ENCODE measurements at regions not wholly inside any gene's neighbourhood (a gene's known extent, or its start where the extent isn't known, plus 50 kb on each side); places are given as distances from the start of the nearest gene placed in this dataset.

DNA sequence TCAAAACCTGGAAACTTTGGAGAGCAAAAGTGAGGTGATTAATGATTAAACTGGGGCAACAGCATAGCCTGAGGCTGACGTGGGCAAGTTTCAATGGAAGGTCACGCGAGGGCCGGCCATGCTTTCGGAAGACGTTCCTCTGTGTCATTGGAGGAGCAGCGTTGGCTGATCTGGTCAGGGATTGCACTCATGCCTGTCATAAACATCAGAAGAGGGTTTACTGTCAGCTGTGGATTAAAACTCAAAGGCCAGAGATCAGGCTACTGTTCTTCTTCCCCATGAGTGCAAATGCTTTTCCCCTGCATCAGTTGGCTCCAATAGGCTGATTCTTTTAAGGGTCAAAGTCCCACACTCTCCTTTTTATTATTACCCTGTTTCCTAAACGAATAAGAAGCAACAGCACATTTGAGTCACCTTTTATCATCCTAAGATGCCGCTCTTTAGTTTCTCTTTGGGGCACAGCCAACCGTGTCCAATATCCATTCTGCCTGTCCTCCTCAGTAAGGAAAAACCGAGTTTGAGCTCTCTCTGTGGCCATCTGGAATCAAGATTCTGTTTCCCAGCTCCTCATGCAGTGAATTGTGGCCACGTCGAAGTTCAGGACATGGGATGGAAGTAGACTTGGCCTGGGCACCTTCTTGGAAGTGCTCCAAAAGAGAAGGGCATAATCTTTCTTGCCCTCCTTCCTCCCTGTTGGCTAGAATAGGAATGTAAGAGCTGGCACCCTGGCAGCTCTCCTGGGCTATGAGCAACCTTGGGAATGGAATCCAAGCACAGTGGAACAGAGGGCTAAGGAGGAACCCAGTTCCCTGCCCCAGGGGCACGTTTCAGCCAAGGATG, 62.5 kb upstream of the INSIG1 start (continued):
- TF ChIP-seq, protein P1, sequence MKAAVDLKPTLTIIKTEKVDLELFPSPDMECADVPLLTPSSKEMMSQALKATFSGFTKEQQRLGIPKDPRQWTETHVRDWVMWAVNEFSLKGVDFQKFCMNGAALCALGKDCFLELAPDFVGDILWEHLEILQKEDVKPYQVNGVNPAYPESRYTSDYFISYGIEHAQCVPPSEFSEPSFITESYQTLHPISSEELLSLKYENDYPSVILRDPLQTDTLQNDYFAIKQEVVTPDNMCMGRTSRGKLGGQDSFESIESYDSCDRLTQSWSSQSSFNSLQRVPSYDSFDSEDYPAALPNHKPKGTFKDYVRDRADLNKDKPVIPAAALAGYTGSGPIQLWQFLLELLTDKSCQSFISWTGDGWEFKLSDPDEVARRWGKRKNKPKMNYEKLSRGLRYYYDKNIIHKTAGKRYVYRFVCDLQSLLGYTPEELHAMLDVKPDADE (IDR thresholded peaks at IDR 0.05), result no peak
- TF ChIP-seq POLR2AphosphoS5 (IDR thresholded peaks at IDR 0.05; ENCODE audit: low read depth) (no peak), STAT1 (IDR thresholded peaks at IDR 0.05; ENCODE audit: unreplicated experiment) (no peak), ZNF114 (CRISPR knock-in tag; IDR thresholded peaks at IDR 0.05) (no peak), ZNF331 (CRISPR knock-in tag; IDR thresholded peaks at IDR 0.05; ENCODE audit: low read depth) (no peak), CREB1 (CRISPR knock-in tag; IDR thresholded peaks at IDR 0.05; ENCODE audit: low read depth) (no peak)
- TF ChIP-seq, protein P2, sequence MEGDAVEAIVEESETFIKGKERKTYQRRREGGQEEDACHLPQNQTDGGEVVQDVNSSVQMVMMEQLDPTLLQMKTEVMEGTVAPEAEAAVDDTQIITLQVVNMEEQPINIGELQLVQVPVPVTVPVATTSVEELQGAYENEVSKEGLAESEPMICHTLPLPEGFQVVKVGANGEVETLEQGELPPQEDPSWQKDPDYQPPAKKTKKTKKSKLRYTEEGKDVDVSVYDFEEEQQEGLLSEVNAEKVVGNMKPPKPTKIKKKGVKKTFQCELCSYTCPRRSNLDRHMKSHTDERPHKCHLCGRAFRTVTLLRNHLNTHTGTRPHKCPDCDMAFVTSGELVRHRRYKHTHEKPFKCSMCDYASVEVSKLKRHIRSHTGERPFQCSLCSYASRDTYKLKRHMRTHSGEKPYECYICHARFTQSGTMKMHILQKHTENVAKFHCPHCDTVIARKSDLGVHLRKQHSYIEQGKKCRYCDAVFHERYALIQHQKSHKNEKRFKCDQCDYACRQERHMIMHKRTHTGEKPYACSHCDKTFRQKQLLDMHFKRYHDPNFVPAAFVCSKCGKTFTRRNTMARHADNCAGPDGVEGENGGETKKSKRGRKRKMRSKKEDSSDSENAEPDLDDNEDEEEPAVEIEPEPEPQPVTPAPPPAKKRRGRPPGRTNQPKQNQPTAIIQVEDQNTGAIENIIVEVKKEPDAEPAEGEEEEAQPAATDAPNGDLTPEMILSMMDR (conservative IDR thresholded peaks at IDR 0.05; ENCODE audit: low read depth in 2 of 2), result no peak
- TF ChIP-seq, protein P3, sequence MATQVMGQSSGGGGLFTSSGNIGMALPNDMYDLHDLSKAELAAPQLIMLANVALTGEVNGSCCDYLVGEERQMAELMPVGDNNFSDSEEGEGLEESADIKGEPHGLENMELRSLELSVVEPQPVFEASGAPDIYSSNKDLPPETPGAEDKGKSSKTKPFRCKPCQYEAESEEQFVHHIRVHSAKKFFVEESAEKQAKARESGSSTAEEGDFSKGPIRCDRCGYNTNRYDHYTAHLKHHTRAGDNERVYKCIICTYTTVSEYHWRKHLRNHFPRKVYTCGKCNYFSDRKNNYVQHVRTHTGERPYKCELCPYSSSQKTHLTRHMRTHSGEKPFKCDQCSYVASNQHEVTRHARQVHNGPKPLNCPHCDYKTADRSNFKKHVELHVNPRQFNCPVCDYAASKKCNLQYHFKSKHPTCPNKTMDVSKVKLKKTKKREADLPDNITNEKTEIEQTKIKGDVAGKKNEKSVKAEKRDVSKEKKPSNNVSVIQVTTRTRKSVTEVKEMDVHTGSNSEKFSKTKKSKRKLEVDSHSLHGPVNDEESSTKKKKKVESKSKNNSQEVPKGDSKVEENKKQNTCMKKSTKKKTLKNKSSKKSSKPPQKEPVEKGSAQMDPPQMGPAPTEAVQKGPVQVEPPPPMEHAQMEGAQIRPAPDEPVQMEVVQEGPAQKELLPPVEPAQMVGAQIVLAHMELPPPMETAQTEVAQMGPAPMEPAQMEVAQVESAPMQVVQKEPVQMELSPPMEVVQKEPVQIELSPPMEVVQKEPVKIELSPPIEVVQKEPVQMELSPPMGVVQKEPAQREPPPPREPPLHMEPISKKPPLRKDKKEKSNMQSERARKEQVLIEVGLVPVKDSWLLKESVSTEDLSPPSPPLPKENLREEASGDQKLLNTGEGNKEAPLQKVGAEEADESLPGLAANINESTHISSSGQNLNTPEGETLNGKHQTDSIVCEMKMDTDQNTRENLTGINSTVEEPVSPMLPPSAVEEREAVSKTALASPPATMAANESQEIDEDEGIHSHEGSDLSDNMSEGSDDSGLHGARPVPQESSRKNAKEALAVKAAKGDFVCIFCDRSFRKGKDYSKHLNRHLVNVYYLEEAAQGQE (IDR thresholded peaks at IDR 0.05; ENCODE audit: unreplicated experiment), result no peak

DNA sequence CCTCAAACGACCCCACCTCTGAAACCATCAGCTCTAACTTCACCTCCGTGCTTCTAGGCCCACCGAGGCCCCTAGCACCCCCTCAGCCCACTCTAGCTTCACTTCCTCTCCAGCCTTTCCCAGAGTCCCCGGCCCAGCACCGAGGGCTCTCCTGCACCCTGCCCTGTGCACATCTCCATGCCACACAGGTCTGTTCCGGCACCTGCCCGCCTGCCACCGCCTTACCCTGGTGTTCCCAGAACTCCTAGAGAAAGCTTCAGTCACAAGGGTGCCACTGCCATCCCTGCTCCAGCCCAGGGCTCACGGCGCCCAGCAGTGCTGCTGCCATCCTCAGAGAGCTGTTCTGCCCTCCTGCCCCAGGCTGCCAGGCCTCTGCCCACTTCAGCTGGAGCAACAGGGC, 61.3 kb upstream of the INSIG1 start:
- H2AFZ ChIP-seq, result no peak overlapping the region
- H3F3A ChIP-seq (replicated peaks; ENCODE audit: low read depth), result no peaks in the 10 kb centered on the region
- ATAC-seq, result no peak
- H3K27me3 ChIP-seq (ENCODE audit: insufficient read depth), result no peaks in the 10 kb centered on the region
- H3K4me2 ChIP-seq, result no peak overlapping the region
- no peaks in the 10 kb centered on the region for H3K79me2 ChIP-seq (replicated peaks; ENCODE audit: insufficient read depth)
- no peak overlapping the region for H3K27ac ChIP-seq (ENCODE audit: low read depth)
- DNase-seq (ENCODE audit: low spot score), result no peak
- H3K27ac Mint-ChIP-seq, result peak overlapping the region; percentile 74; the same call in 1 of the 2 replicates
- H3K9me2 ChIP-seq (ENCODE audit: insufficient read depth), result no peaks in the 10 kb centered on the region
- H3K4me3 ChIP-seq, result no peak overlapping the region
- H3K36me3 ChIP-seq (ENCODE audit: insufficient read depth), result no peaks in the 10 kb centered on the region
- H3K9me3 Mint-ChIP-seq, result peaks cover 16% of the 10 kb centered on the region
- no peaks in the 10 kb centered on the region for H4K20me1 ChIP-seq (replicated peaks; ENCODE audit: insufficient read depth)
- TF ChIP-seq, protein P2 (conservative IDR thresholded peaks at IDR 0.05; ENCODE audit: low read depth in 2 of 2), result no peak
- TF ChIP-seq JUNB (IDR thresholded peaks at IDR 0.05; ENCODE audit: unreplicated experiment) (no peak), EZH2phosphoT487 (IDR thresholded peaks at IDR 0.05; ENCODE audit: unreplicated experiment) (no peak), POLR2AphosphoS5 (IDR thresholded peaks at IDR 0.05; ENCODE audit: low read depth) (no peak), STAT1 (IDR thresholded peaks at IDR 0.05; ENCODE audit: unreplicated experiment) (no peak), EZH2 (IDR thresholded peaks at IDR 0.05; ENCODE audit: low read depth, unreplicated experiment) (no peak), ZNF331 (CRISPR knock-in tag; IDR thresholded peaks at IDR 0.05; ENCODE audit: low read depth) (no peak), NANOG (IDR thresholded peaks at IDR 0.05; ENCODE audit: borderline replicate concordance) (no peak)
- TF ChIP-seq, protein P1 (IDR thresholded peaks at IDR 0.05), result no peak
- TF ChIP-seq, protein P3 (IDR thresholded peaks at IDR 0.05; ENCODE audit: unreplicated experiment), result no peak
- H3K4me1 Mint-ChIP-seq, result peaks cover 11% of the 10 kb centered on the region
- peaks cover 8% of the 10 kb centered on the region for H3K27me3 Mint-ChIP-seq (ENCODE audit: insufficient read depth, low read depth, poor library complexity)
- peaks cover 5% of the 10 kb centered on the region for H3K4me1 ChIP-seq (ENCODE audit: insufficient read depth)
- peaks cover 2% of the 10 kb centered on the region; the same call in 2 of the 3 replicates for H3K36me3 Mint-ChIP-seq (ENCODE audit: low read depth)
- no peak overlapping the region for H3K4me3 Mint-ChIP-seq

Data from GM23338 (cell line).